ENCODE measurements at regions not wholly inside any gene's neighbourhood (a gene's known extent, or its start where the extent isn't known, plus 50 kb on each side); places are given as distances from the start of the nearest gene placed in this dataset.
A peak's percentile ranks its signal among the peaks of the same experiment; 100 is the strongest.

DNA sequence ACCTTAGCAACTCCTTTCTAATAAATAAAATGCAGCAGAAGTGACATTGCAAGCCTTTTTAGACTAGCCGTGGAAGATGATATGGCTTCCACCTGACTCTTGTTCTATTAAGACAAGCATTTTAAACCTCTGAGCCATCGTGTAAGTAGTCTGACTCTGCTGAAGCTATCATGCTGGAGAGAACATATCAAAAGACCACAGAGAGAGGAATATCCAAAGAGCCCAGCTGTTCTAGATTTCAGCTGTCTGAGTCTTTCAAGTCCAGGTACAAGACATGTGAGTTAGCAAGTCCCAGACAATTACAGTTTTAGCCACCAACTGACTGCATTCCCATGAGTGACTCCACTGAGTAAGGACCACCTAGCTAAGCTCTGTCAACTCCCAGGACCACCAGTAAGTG, 517.0 kb upstream of the NAALADL2 start:
- Histone ChIP-seq H3K9me3 (ENCODE audit: control insufficient read depth in 2 of 3, insufficient read depth in 1 of 3, low read length in 3 of 3) (no peaks in the 10 kb centered on the region), H3K36me3 (ENCODE audit: control insufficient read depth in 2 of 3, insufficient read depth in 3 of 3, low read length in 3 of 3) (no peaks in the 10 kb centered on the region), H3K4me3 (ENCODE audit: low read length in 3 of 3) (no peak overlapping the region), H3K27ac (ENCODE audit: low read depth in 2 of 2, low read length in 2 of 2) (no peak overlapping the region), H3K9ac (ENCODE audit: low read length in 3 of 3) (no peak overlapping the region), H3K27me3 (ENCODE audit: control insufficient read depth, insufficient read depth, low read length) (no peaks in the 10 kb centered on the region), H3K4me1 (ENCODE audit: control insufficient read depth in 2 of 3, insufficient read depth in 2 of 3, low read depth in 1 of 3, low read length in 3 of 3) (no peaks in the 10 kb centered on the region)
- intact Hi-C loops (cut with DNase I) = no loop called here
- FAIRE-seq (no peak), DNase-seq (no peak)
- TF ChIP-seq CTCF (IDR thresholded peaks at IDR 0.05; ENCODE audit: borderline replicate concordance, extremely low read depth, insufficient read depth) = no peak

- Histone ChIP-seq H3K9ac (ENCODE audit: low read length in 3 of 3) (no peak overlapping the region), H3K27ac (ENCODE audit: low read depth in 2 of 2, low read length in 2 of 2) (no peak overlapping the region), H3K4me1 (ENCODE audit: control insufficient read depth in 2 of 3, insufficient read depth in 2 of 3, low read depth in 1 of 3, low read length in 3 of 3) (no peaks in the 10 kb centered on the region), H3K4me3 (ENCODE audit: low read length in 3 of 3) (no peak overlapping the region), H3K36me3 (ENCODE audit: control insufficient read depth in 2 of 3, insufficient read depth in 3 of 3, low read length in 3 of 3) (no peaks in the 10 kb centered on the region), H3K9me3 (ENCODE audit: control insufficient read depth in 2 of 3, insufficient read depth in 1 of 3, low read length in 3 of 3) (no peaks in the 10 kb centered on the region), H3K27me3 (ENCODE audit: control insufficient read depth, insufficient read depth, low read length) (no peaks in the 10 kb centered on the region)
- no peak for DNase-seq
- intact Hi-C loops (cut with DNase I) = no loop called here
- no peak for FAIRE-seq
- TF ChIP-seq CTCF (IDR thresholded peaks at IDR 0.05; ENCODE audit: borderline replicate concordance, extremely low read depth, insufficient read depth) = no peak
These were observed 516.1 kb upstream of the NAALADL2 start for GRCh38 chr3:174342941-174343501.

DNA sequence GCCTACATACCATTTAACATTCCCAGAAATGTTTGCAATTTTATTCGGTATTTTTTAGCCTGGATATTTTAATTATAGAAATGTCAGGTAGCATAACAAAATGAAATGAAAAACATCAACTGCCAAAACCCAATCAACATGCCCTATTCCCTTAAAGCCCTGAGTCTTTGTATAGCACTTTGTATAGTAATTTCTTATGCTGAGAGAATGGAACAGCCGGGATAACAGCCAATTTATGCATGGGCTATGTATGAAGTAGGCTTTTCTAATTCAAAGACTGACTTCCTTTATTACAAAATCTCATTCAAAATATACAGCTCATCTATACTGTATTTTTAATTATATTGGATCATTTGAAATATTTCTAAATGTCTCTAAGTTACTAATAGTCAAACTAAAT, 513.0 kb upstream of the NAALADL2 start:
- intact Hi-C loops (cut with DNase I) = no loop called here
- no peak for TF ChIP-seq CTCF (IDR thresholded peaks at IDR 0.05; ENCODE audit: borderline replicate concordance, extremely low read depth, insufficient read depth)
- Histone ChIP-seq H3K27ac (ENCODE audit: low read depth in 2 of 2, low read length in 2 of 2) (no peak overlapping the region), H3K27me3 (ENCODE audit: control insufficient read depth, insufficient read depth, low read length) (no peaks in the 10 kb centered on the region), H3K4me1 (ENCODE audit: control insufficient read depth in 2 of 3, insufficient read depth in 2 of 3, low read depth in 1 of 3, low read length in 3 of 3) (no peaks in the 10 kb centered on the region), H3K9me3 (ENCODE audit: control insufficient read depth in 2 of 3, insufficient read depth in 1 of 3, low read length in 3 of 3) (peaks cover 0 to 4% (median 0%) of the 10 kb centered on the region in 3 donors), H3K4me3 (ENCODE audit: low read length in 3 of 3) (no peak overlapping the region), H3K9ac (ENCODE audit: low read length in 3 of 3) (no peak overlapping the region), H3K36me3 (ENCODE audit: control insufficient read depth in 2 of 3, insufficient read depth in 3 of 3, low read length in 3 of 3) (no peaks in the 10 kb centered on the region)
- DNase-seq = peak in 1 of 5 donors; percentile 7
- no peak for FAIRE-seq

GRCh38 chr3:174346571-174346970, 512.6 kb upstream of the NAALADL2 start:
- H3K27me3 ChIP-seq (ENCODE audit: control insufficient read depth, insufficient read depth, low read length) = no peaks in the 10 kb centered on the region
- peaks cover 0 to 4% (median 0%) of the 10 kb centered on the region in 3 donors for H3K9me3 ChIP-seq (ENCODE audit: control insufficient read depth in 2 of 3, insufficient read depth in 1 of 3, low read length in 3 of 3)
- no peak overlapping the region for H3K27ac ChIP-seq (ENCODE audit: low read depth in 2 of 2, low read length in 2 of 2)
- H3K4me3 ChIP-seq (ENCODE audit: low read length in 3 of 3) = no peak overlapping the region
- TF ChIP-seq CTCF (IDR thresholded peaks at IDR 0.05; ENCODE audit: borderline replicate concordance, extremely low read depth, insufficient read depth) = no peak
- peak in 2 of 5 donors; percentile 30 to 40 for DNase-seq
- no peaks in the 10 kb centered on the region for H3K36me3 ChIP-seq (ENCODE audit: control insufficient read depth in 2 of 3, insufficient read depth in 3 of 3, low read length in 3 of 3)
- H3K9ac ChIP-seq (ENCODE audit: low read length in 3 of 3) = no peak overlapping the region
- no peaks in the 10 kb centered on the region for H3K4me1 ChIP-seq (ENCODE audit: control insufficient read depth in 2 of 3, insufficient read depth in 2 of 3, low read depth in 1 of 3, low read length in 3 of 3)
- FAIRE-seq = no peak
- intact Hi-C loops (cut with DNase I) = no loop called here

Data from kidney (tissue), 13 donors.